Mucosa of descending colon (tissue), 3 donors: ENCODE measurements at regions not wholly inside any gene's neighbourhood (a gene's known extent, or its start where the extent isn't known, plus 50 kb on each side); places are given as distances from the start of the nearest gene placed in this dataset.

Experiments
- ATAC-seq: fragments of 200-7000 bp; cut with Tn5 transposase; one replicate; pipeline ENCODE4 v1.9.1; 2020; ENCODE audit warnings: mild to moderate bottlenecking, moderate library complexity
- DNase-seq, 3 donors: peaks; one replicate each; pipeline ENCODE4 v3.0.0-alpha.2; 2020
- H3K36me3 ChIP-seq: fragments of 200-600 bp; one replicate; pipeline ENCODE4 v1.8.0; 2021; ENCODE audit warnings: low read depth, mild to moderate bottlenecking
- H3K4me1 ChIP-seq: fragments of 200-600 bp; one replicate; pipeline ENCODE4 v1.8.0; 2021; ENCODE audit warnings: low read depth, mild to moderate bottlenecking
- H3K4me3 ChIP-seq: fragments of 200-600 bp; one replicate; pipeline ENCODE4 v1.8.0; 2021; ENCODE audit warnings: mild to moderate bottlenecking
- H3K9me3 ChIP-seq: fragments of 200-600 bp; one replicate; pipeline ENCODE4 v1.8.0; 2021; ENCODE audit warnings: mild to moderate bottlenecking
- CTCF ChIP-seq: fragments of 200-600 bp; IDR thresholded peaks from one replicate; pipeline ENCODE4 v1.8.0; 2022; ENCODE audit warnings: antibody characterized with exemption, mild to moderate bottlenecking
- intact Hi-C, 2 donors: fragments of 100-400 bp; cut with DNase I in 1 of 2; cut with micrococcal nuclease in 1 of 2; formaldehyde crosslinking; loops; one replicate each; pipeline versions ENCODE4 v1.11.0 to v1.11.1; 2022; cut with DNase I, micrococcal nuclease
- donor health status: DM: no; HTN: no; CAD: no; lungs with moderate emphysema.
- donor health status: DM: no; HTN: no; CAD: no.
- donor health status: DM: no; HTN: yes; CAD: no.

- Histone ChIP-seq H3K4me3 (no peak overlapping the region), H3K9me3 (no peaks in the 10 kb centered on the region), H3K4me1 (no peaks in the 10 kb centered on the region), H3K36me3 (no peaks in the 10 kb centered on the region)
- no peak for DNase-seq
- no peak for ATAC-seq
- intact Hi-C loops = no loop called here
- no peak for TF ChIP-seq CTCF
Measured at GRCh38 chr18:41706301-41706700, 248.7 kb upstream of the PIK3C3 start.

- H3K9me3 ChIP-seq = no peaks in the 10 kb centered on the region
- DNase-seq (no peak), ATAC-seq (no peak)
- no peak for TF ChIP-seq CTCF
- H3K4me3 ChIP-seq = no peak overlapping the region
- no peaks in the 10 kb centered on the region for H3K4me1 ChIP-seq
- no peaks in the 10 kb centered on the region for H3K36me3 ChIP-seq
- intact Hi-C loops = no loop called here
Measured at GRCh38 chr18:41703744-41704530, 251.1 kb upstream of the PIK3C3 start.

- no peak for TF ChIP-seq CTCF
Measured at GRCh38 chr18:41700416-41700815, 254.6 kb upstream of the PIK3C3 start.

GRCh38 chr18:41695441-41695840, 259.6 kb upstream of the PIK3C3 start:
- H3K36me3 ChIP-seq = no peaks in the 10 kb centered on the region
- TF ChIP-seq CTCF = no peak
- ATAC-seq (no peak), DNase-seq (no peak)
- intact Hi-C loops = no loop called here
- H3K4me1 ChIP-seq = no peaks in the 10 kb centered on the region
- no peak overlapping the region for H3K4me3 ChIP-seq
- H3K9me3 ChIP-seq = no peaks in the 10 kb centered on the region

More at GRCh38 chr18:41700416-41700815, 254.6 kb upstream of the PIK3C3 start:
- no peaks in the 10 kb centered on the region for H3K4me1 ChIP-seq
- ATAC-seq = no peak
- no peaks in the 10 kb centered on the region for H3K9me3 ChIP-seq
- H3K4me3 ChIP-seq = no peak overlapping the region
- DNase-seq = no peak
- intact Hi-C loops = no loop called here
- no peaks in the 10 kb centered on the region for H3K36me3 ChIP-seq

- no peak for DNase-seq
- Histone ChIP-seq H3K9me3 (no peaks in the 10 kb centered on the region), H3K4me1 (no peaks in the 10 kb centered on the region), H3K36me3 (no peaks in the 10 kb centered on the region), H3K4me3 (no peak overlapping the region)
- no peak for TF ChIP-seq CTCF
- no peak for ATAC-seq
- intact Hi-C loops = no loop called here
Measured at GRCh38 chr18:41693008-41693407, 262.0 kb upstream of the PIK3C3 start.
